ENCODE measurements at regions not wholly inside any gene's neighbourhood (a gene's known extent, or its start where the extent isn't known, plus 50 kb on each side); places are given as distances from the start of the nearest gene placed in this dataset.

- H4K20me1 ChIP-seq (ENCODE audit: control insufficient read depth, extremely low read depth, insufficient read depth, low read length): no peaks in the 10 kb centered on the region
- H3K79me2 ChIP-seq (ENCODE audit: control insufficient read depth, insufficient read depth, low read length): no peaks in the 10 kb centered on the region
- H3K4me1 ChIP-seq (ENCODE audit: control insufficient read depth, extremely low read depth, insufficient read depth, low read length): peaks cover 7% of the 10 kb centered on the region
- TF ChIP-seq EZH2 (IDR thresholded peaks at IDR 0.05; ENCODE audit: low read length): no peak
- TF ChIP-seq CTCF (optimal IDR thresholded peaks at IDR 0.05 in 1 of 3, IDR thresholded peaks at IDR 0.05 in 1 of 3, conservative IDR thresholded peaks at IDR 0.05 in 1 of 3; ENCODE audit: extremely low read depth in 1 of 3, insufficient read depth in 2 of 3, low read length in 3 of 3): no peak
- no peak overlapping the region for H2AFZ ChIP-seq (ENCODE audit: control insufficient read depth, low read length)
- no peak overlapping the region for H3K4me2 ChIP-seq (ENCODE audit: control insufficient read depth, extremely low read depth, insufficient read depth, low read depth, low read length)
- H3K4me3 ChIP-seq (ENCODE audit: control insufficient read depth in 2 of 3, extremely low read depth in 1 of 3, insufficient read depth in 2 of 3, low read depth in 1 of 3, low read length in 3 of 3): no peak overlapping the region
- no peak overlapping the region for H3K27ac ChIP-seq (ENCODE audit: control insufficient read depth, insufficient read depth, low read length)
- FAIRE-seq (no peak), DNase-seq (ENCODE audit: low read depth, low spot score) (no peak)
- no peaks in the 10 kb centered on the region for H3K9me3 ChIP-seq (ENCODE audit: control insufficient read depth, low read depth, low read length)
- no peaks in the 10 kb centered on the region for H3K9me1 ChIP-seq (ENCODE audit: control insufficient read depth, extremely low read depth, insufficient read depth, low read length)
- no peaks in the 10 kb centered on the region for H3K27me3 ChIP-seq (ENCODE audit: control insufficient read depth, extremely low read depth, insufficient read depth, low read length)
- no peaks in the 10 kb centered on the region for H3K36me3 ChIP-seq (ENCODE audit: control insufficient read depth in 2 of 2, extremely low read depth in 1 of 2, insufficient read depth in 2 of 2, low read length in 2 of 2)
- dilution Hi-C loops (cut with MboI; ENCODE audit: extremely low pct_ligation_motif_present, low sequenced_read_pairs): no loop called here
- H3K9ac ChIP-seq (ENCODE audit: control insufficient read depth, extremely low read depth, insufficient read depth, low read length): no peak overlapping the region
These were observed 50.1 kb upstream of the SETD7 start for GRCh38 chr4:139606103-139606502.
